GM12878 (cell line): ENCODE measurements at regions not wholly inside any gene's neighbourhood (a gene's known extent, or its start where the extent isn't known, plus 50 kb on each side); places are given as distances from the start of the nearest gene placed in this dataset.

Source experiments
- ATAC-seq: fragments of 200-7000 bp; cut with Tn5 transposase; 3 replicates; pipeline ENCODE4 v1.9.1; 2020; ENCODE audit warnings: mild to moderate bottlenecking, moderate library complexity
- BruUV-seq: library from RNA; stranded (reverse); fragments of 400-500 nt; replicated peaks from 2 replicates; lab custom pipeline; 2021; lab: Mats Ljungman, UMichigan
- CTCF ChIA-PET: fragments of 300-600 bp; sonication (Branson Sonifier 250); formaldehyde crosslinking; extraction: SDS; loops from one replicate; lab custom pipeline; 2021; ENCODE audit warnings: inconsistent platforms; lab: Yijun Ruan, JAX
- POLR2A ChIA-PET: fragments of 350-600 bp; formaldehyde crosslinking; extraction: SDS; loops from one replicate; lab custom pipeline; 2021; ENCODE audit warnings: inconsistent platforms; lab: Charles Lee
- RAD21 ChIA-PET: fragments of 300-600 bp; sonication (Branson Sonifier 250); formaldehyde crosslinking; loops from one replicate; lab custom pipeline; 2023; ENCODE audit warnings: antibody characterized with exemption; ENCODE audit not compliant: unreplicated experiment; lab: Charles Lee
- SMC1A ChIA-PET: fragments of 300-600 bp; sonication (Branson Sonifier 250); formaldehyde crosslinking; loops from one replicate; lab custom pipeline; 2023; ENCODE audit not compliant: unreplicated experiment, uncharacterized antibody; lab: Charles Lee
- DNase-seq: peaks from one replicate; pipeline ENCODE4 v3.0.0-alpha.2; 2011; ENCODE audit warnings: low read depth, low spot score
- FAIRE-seq: peaks from 3 replicates; lab custom pipeline; 2011; peaks lifted over from hg19 to GRCh38; lab: Jason Lieb, UNC
- H2AFZ ChIP-seq: 2 replicates; pipeline ENCODE4 v1.6.0; 2011; ENCODE audit warnings: low read depth, low read length, control low read depth; ENCODE audit not compliant: control insufficient read depth
- H3K27ac ChIP-seq: 2 replicates; pipeline ENCODE4 v1.5.1; 2011; ENCODE audit warnings: control low read depth; ENCODE audit not compliant: control insufficient read depth, insufficient read depth
- H3K27me3 ChIP-seq, 2 experiments: replicated peaks in 1 of 2; 2 replicates each; pipeline versions ENCODE4 v1.6.0 to v1.6.1; 2011; ENCODE audit warnings: low read length in 1 of 2; ENCODE audit not compliant: control insufficient read depth in 2 of 2, insufficient read depth in 2 of 2
- H3K36me3 ChIP-seq, 2 experiments: 2 replicates each; pipeline ENCODE4 v1.5.1; 2011; ENCODE audit warnings: low read length in 1 of 2; ENCODE audit not compliant: control insufficient read depth in 2 of 2, insufficient read depth in 2 of 2
- H3K4me1 ChIP-seq: 2 replicates; pipeline ENCODE4 v1.6.1; 2011; ENCODE audit warnings: mild to moderate bottlenecking, low read length, moderate library complexity, mixed read lengths; ENCODE audit not compliant: control insufficient read depth, insufficient read depth
- H3K4me2 ChIP-seq: 2 replicates; pipeline ENCODE4 v1.6.0; 2011; ENCODE audit warnings: control low read depth; ENCODE audit not compliant: control insufficient read depth, insufficient read depth
- H3K4me3 ChIP-seq: fragments of 200-600 bp; sonication (generic); 2 replicates; pipeline ENCODE4 v1.5.1; 2016
- H3K79me2 ChIP-seq: 2 replicates; pipeline ENCODE4 v1.6.0; 2011; ENCODE audit warnings: low read length; ENCODE audit not compliant: control insufficient read depth, insufficient read depth
- H3K9ac ChIP-seq: 2 replicates; pipeline ENCODE4 v1.8.0; 2011; ENCODE audit warnings: low read length, control low read depth, mixed read lengths; ENCODE audit not compliant: control insufficient read depth, insufficient read depth
- H3K9me3 ChIP-seq: replicated peaks from 3 replicates; pipeline ENCODE4 v1.5.1; 2011; ENCODE audit warnings: mild to moderate bottlenecking, low read length; ENCODE audit not compliant: control insufficient read depth, insufficient read depth
- H4K20me1 ChIP-seq: 2 replicates; pipeline ENCODE4 v1.6.0; 2011; ENCODE audit not compliant: control insufficient read depth, insufficient read depth
- BHLHE40 ChIP-seq, 2 experiments: fragments of 450-650 bp in 1 of 2; IDR thresholded peaks; 2 replicates each; pipeline ENCODE4 v1.6.1; 2011 to 2017; ENCODE audit warnings: low read depth in 2 of 2, borderline replicate concordance in 1 of 2, improper control_type of control experiment in 1 of 2, low read length in 1 of 2, mild to moderate bottlenecking in 1 of 2
- CHD2 ChIP-seq: IDR thresholded peaks from 2 replicates; pipeline ENCODE4 v1.6.1; 2011; ENCODE audit warnings: low read depth, low read length, improper control_type of control experiment, borderline replicate concordance
- CHD4 ChIP-seq: fragments of 200-600 bp; sonication (generic); IDR thresholded peaks from 2 replicates; pipeline ENCODE4 v1.6.1; 2016; ENCODE audit warnings: mild to moderate bottlenecking
- PRDM15 ChIP-seq: fragments of 450-650 bp; formaldehyde crosslinking; IDR thresholded peaks from 2 replicates; pipeline ENCODE4 v1.4.0; 2020; ENCODE audit warnings: mild to moderate bottlenecking, moderate library complexity
- SP1 ChIP-seq: IDR thresholded peaks from one replicate; pipeline ENCODE4 v1.6.1; 2011; ENCODE audit warnings: low read depth, low read length
- ZNF207 ChIP-seq: fragments of 450-650 bp; IDR thresholded peaks from 2 replicates; pipeline ENCODE4 v1.6.1; 2014; ENCODE audit warnings: antibody characterized with exemption, mild to moderate bottlenecking, borderline replicate concordance
- WGBS: methylation state at CpG from one replicate; pipeline ENCODE4 v1.1.6; 2016; ENCODE audit warnings: low lambda C conversion rate; ENCODE audit not compliant: insufficient replicate concordance, insufficient coverage; ENCODE audit errors: missing lambda C conversion rate; 5-methylcytosine and 5-hydroxymethylcytosine counted together
- in situ Hi-C: fragments of 300-500 bp; cut with MboI; formaldehyde crosslinking; loops from 9 replicates; pipeline ENCODE4 v1.14.3; 2018; ENCODE audit warnings: mixed read lengths
- intact Hi-C: fragments of 100-400 bp; cut with micrococcal nuclease; formaldehyde crosslinking; loops from one replicate; pipeline ENCODE4 v1.14.2; 2022; ENCODE audit not compliant: unreplicated experiment
- TF ChIP-seq, protein P1 (sequence below): fragments of 450-650 bp; formaldehyde crosslinking; IDR thresholded peaks from 2 replicates; pipeline ENCODE4 v1.4.0; 2022; ENCODE audit warnings: mild to moderate bottlenecking, moderate library complexity
- TF ChIP-seq, protein P2 (sequence below): fragments of 450-650 bp; IDR thresholded peaks from 2 replicates; pipeline ENCODE4 v1.6.1; 2017; ENCODE audit warnings: mild to moderate bottlenecking, low read depth, inconsistent platforms; ENCODE audit not compliant: poor library complexity, severe bottlenecking
- TF ChIP-seq, protein P3 (sequence below): fragments of 450-650 bp; IDR thresholded peaks from 2 replicates; pipeline ENCODE4 v1.6.1; 2014; ENCODE audit warnings: mild to moderate bottlenecking

DNA sequence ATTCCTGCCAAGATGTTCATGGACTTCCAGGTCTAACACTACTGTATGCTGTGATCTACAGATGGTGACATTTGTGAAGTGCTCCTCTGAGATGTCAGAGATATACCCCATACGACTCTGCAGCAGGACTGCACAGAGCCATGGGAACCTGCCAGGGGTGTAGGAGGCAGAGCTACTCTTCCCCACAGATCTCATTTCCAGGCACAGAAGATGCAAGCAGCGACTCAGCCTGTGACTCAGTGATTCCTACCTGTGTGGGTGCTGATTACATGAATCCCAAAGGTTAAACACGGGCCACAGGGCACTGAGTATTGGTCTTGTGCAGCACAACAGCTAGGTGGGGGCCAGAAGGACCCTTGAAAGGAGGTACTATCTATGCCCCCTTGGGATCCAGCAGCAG lies 137.0 kb upstream of the SOX9 start (continued):
- TF ChIP-seq CHD2, result no peak
- no peak for TF ChIP-seq BHLHE40 (IDR thresholded peaks at IDR 0.05; ENCODE audit: borderline replicate concordance in 1 of 2, low read depth in 2 of 2, low read length in 1 of 2)
- no peak for TF ChIP-seq SP1

GRCh38 chr17:71985111-71986039 lies 135.4 kb upstream of the SOX9 start:
- H3K36me3 ChIP-seq, result no peaks in the 10 kb centered on the region
- ChIA-PET RAD21 (no interaction called here), CTCF (interaction anchor here (0.9 kb wide), 1 partner anchor 50 kb away, joined by 3 read pairs; no protein-coding TSS in a partner anchor), POLR2A (interaction anchor here (1.0 kb wide), 1 partner anchor 50 kb away, joined by 11 read pairs; no protein-coding TSS in a partner anchor), SMC1A (interaction anchor here (0.6 to 0.7 kb wide), 2 partner anchors 20 to 511 kb away, joined by 3 read pairs; no protein-coding TSS in a partner anchor)
- FAIRE-seq (no peak), ATAC-seq (no peak), DNase-seq (no peak)
- H4K20me1 ChIP-seq, result no peaks in the 10 kb centered on the region
- H3K4me1 ChIP-seq, result peaks cover 2% of the 10 kb centered on the region; the same call in 1 of the 2 replicates
- H3K79me2 ChIP-seq, result no peaks in the 10 kb centered on the region
- no peak overlapping the region for H2AFZ ChIP-seq
- no peak overlapping the region for H3K9ac ChIP-seq
- no TSS peak for BruUV-seq
- no peak overlapping the region for H3K4me2 ChIP-seq
- H3K27ac ChIP-seq, result no peak overlapping the region
- 37% methylated on average over 3 of the region's 3 CpGs for WGBS
- in situ Hi-C loops, result no loop called here
- H3K27me3 ChIP-seq, result no peaks in the 10 kb centered on the region
- intact Hi-C loops, result no loop called here
- H3K4me3 ChIP-seq, result no peak overlapping the region
- H3K9me3 ChIP-seq, result no peaks in the 10 kb centered on the region; the same call in 1 of the 3 replicates
- TF ChIP-seq SP1 (no peak), CHD4 (no peak), PRDM15 (no peak), ZNF207 (no peak)
- TF ChIP-seq, protein P1, sequence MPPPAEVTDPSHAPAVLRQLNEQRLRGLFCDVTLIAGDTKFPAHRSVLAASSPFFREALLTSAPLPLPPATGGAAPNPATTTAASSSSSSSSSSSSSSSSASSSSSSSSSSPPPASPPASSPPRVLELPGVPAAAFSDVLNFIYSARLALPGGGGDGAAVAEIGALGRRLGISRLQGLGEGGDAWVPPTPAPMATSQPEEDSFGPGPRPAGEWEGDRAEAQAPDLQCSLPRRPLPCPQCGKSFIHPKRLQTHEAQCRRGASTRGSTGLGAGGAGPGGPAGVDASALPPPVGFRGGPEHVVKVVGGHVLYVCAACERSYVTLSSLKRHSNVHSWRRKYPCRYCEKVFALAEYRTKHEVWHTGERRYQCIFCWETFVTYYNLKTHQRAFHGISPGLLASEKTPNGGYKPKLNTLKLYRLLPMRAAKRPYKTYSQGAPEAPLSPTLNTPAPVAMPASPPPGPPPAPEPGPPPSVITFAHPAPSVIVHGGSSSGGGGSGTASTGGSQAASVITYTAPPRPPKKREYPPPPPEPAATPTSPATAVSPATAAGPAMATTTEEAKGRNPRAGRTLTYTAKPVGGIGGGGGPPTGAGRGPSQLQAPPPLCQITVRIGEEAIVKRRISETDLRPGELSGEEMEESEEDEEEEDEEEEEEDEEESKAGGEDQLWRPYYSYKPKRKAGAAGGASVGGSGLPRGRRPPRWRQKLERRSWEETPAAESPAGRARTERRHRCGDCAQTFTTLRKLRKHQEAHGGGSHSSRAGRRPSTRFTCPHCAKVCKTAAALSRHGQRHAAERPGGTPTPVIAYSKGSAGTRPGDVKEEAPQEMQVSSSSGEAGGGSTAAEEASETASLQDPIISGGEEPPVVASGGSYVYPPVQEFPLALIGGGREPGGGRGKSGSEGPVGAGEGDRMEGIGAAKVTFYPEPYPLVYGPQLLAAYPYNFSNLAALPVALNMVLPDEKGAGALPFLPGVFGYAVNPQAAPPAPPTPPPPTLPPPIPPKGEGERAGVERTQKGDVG (CRISPR knock-in tag), result no peak
- TF ChIP-seq, protein P2, sequence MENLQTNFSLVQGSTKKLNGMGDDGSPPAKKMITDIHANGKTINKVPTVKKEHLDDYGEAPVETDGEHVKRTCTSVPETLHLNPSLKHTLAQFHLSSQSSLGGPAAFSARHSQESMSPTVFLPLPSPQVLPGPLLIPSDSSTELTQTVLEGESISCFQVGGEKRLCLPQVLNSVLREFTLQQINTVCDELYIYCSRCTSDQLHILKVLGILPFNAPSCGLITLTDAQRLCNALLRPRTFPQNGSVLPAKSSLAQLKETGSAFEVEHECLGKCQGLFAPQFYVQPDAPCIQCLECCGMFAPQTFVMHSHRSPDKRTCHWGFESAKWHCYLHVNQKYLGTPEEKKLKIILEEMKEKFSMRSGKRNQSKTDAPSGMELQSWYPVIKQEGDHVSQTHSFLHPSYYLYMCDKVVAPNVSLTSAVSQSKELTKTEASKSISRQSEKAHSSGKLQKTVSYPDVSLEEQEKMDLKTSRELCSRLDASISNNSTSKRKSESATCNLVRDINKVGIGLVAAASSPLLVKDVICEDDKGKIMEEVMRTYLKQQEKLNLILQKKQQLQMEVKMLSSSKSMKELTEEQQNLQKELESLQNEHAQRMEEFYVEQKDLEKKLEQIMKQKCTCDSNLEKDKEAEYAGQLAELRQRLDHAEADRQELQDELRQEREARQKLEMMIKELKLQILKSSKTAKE, result no peak
- TF ChIP-seq, protein P3, sequence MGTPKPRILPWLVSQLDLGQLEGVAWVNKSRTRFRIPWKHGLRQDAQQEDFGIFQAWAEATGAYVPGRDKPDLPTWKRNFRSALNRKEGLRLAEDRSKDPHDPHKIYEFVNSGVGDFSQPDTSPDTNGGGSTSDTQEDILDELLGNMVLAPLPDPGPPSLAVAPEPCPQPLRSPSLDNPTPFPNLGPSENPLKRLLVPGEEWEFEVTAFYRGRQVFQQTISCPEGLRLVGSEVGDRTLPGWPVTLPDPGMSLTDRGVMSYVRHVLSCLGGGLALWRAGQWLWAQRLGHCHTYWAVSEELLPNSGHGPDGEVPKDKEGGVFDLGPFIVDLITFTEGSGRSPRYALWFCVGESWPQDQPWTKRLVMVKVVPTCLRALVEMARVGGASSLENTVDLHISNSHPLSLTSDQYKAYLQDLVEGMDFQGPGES, result no peak
